ENCODE measurements at regions not wholly inside any gene's neighbourhood (a gene's known extent, or its start where the extent isn't known, plus 50 kb on each side); places are given as distances from the start of the nearest gene placed in this dataset.
"Not testable (repeated sequence)": the region's sequence is repeated elsewhere in the genome, so short reads cannot be mapped to it uniquely, and the experiment has no call there.

DNA sequence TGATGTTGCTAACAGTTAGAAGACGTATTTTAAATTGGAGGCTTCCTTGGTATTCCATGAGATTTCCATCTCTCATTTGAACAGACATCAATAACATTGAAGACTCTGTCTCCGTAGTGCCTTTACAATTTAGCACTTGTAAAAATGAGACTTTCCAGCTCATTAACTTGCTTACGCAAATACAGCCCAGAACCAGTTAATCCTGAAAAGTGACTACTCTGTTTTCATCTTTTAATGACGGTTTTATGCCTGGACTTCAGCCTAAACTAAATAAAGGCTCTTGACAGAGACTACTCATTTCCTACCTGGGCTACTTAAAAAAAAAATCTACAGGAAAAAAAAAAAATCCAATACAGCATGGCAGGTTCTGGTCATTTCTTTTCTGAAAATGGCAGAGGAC lies 148.6 kb downstream of the LRATD1 start:
- H3K4me3 ChIP-seq (ENCODE audit: low read depth, low read length) = peak overlapping the region; percentile 21
- peak; percentile 88 for DNase-seq (ENCODE audit: low read depth)
- TF ChIP-seq, protein P1, sequence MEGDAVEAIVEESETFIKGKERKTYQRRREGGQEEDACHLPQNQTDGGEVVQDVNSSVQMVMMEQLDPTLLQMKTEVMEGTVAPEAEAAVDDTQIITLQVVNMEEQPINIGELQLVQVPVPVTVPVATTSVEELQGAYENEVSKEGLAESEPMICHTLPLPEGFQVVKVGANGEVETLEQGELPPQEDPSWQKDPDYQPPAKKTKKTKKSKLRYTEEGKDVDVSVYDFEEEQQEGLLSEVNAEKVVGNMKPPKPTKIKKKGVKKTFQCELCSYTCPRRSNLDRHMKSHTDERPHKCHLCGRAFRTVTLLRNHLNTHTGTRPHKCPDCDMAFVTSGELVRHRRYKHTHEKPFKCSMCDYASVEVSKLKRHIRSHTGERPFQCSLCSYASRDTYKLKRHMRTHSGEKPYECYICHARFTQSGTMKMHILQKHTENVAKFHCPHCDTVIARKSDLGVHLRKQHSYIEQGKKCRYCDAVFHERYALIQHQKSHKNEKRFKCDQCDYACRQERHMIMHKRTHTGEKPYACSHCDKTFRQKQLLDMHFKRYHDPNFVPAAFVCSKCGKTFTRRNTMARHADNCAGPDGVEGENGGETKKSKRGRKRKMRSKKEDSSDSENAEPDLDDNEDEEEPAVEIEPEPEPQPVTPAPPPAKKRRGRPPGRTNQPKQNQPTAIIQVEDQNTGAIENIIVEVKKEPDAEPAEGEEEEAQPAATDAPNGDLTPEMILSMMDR (IDR thresholded peaks at IDR 0.05; ENCODE audit: control insufficient read depth, extremely low read depth, insufficient read depth) = no peak

DNA sequence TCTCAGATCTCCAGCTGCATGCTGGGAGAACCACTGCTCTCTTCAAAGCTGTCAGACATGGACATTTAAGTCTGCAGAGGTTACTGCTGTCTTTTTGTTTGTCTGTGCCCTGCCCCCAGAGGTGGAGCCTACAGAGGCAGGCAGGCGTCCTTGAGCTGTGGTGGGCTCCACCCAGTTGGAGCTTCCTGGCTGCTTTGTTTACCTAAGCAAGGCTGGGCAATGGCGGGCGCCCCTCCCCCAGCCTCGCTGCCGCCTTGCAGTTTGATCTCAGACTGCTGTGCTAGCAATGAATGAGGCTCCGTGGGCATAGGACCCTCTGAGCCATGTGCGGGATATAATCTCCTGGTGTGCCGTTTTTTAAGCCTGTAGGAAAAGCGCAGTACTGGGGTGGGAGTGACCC lies 156.3 kb downstream of the LRATD1 start:
- DNase-seq (ENCODE audit: low read depth); H3K4me3 ChIP-seq (ENCODE audit: low read depth, low read length): not testable (repeated sequence)

DNA sequence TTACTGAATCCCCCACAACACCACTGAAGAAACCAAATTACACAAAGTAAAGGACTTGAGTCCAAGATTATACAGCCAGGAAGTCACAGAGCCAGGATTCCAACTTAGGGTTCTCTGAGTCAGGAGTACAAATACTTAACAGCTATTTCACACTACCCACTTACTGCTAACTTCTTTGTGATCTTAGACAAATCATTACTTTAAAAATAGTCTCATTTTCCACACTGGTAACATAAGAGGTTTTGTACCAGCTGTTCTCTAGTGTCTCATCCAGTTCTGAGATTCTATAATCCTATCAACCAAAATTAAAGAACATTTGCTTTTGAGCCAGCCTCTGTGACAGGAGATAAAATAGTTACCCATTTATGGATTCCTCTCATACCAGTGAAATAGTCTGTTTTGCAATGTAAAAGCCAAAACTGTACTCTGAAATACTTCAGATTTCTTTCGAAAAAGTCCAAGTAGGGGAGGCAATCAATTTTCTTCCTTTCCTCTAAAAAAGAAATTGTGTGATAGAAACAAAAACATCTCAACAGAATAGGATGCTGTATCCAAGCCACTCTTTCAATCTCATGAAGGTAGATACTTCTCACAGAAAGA lies 157.6 kb downstream of the LRATD1 start:
- DNase-seq (ENCODE audit: low read depth) = no peak
- H3K4me3 ChIP-seq (ENCODE audit: low read depth, low read length) = no peak overlapping the region
- TF ChIP-seq, protein P1 (IDR thresholded peaks at IDR 0.05; ENCODE audit: control insufficient read depth, extremely low read depth, insufficient read depth) = no peak

DNA sequence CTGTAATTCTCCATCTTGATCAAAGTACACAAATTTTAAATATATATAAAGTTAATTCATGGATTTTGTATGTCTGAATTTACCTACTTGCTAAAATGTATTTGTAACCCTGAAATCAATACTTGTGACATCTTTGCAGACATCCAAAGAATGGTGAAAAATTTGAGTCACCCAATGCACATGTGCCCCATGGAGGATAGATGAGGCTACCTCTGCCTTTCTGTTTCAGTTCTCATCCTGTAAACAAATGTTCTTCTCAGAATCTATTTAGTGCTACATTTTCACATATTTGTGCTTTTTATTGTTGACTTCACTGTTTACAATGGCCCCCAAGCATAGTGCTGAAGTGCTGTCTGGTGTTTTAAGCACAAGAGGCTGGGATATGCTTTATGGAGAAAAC lies 171.5 kb downstream of the LRATD1 start:
- no peak overlapping the region for H3K4me3 ChIP-seq (ENCODE audit: low read depth, low read length)
- TF ChIP-seq, protein P1 (IDR thresholded peaks at IDR 0.05; ENCODE audit: control insufficient read depth, extremely low read depth, insufficient read depth) = no peak
- no peak for DNase-seq (ENCODE audit: low read depth)

DNA sequence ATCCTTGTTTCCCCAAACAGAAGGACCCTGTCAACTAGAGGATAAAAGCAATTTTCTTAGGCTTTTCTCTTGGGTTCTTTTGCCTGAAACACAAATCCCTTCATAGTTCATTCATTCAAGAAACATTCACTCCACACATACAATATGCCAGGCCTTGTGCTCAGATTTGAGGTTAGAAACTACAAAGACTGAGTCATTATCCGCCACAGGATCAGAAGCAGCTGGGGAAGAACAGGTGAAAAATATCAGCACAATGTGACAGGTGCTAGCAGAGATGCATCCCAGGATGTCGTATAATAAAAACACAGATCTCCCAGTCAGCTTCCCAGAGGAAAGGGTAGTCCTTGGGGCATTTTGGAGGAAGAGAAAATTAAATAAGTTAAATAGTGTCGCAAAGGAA lies 172.4 kb downstream of the LRATD1 start:
- no peak for DNase-seq (ENCODE audit: low read depth)
- H3K4me3 ChIP-seq (ENCODE audit: low read depth, low read length) = no peak overlapping the region
- TF ChIP-seq, protein P1 (IDR thresholded peaks at IDR 0.05; ENCODE audit: control insufficient read depth, extremely low read depth, insufficient read depth) = no peak

DNA sequence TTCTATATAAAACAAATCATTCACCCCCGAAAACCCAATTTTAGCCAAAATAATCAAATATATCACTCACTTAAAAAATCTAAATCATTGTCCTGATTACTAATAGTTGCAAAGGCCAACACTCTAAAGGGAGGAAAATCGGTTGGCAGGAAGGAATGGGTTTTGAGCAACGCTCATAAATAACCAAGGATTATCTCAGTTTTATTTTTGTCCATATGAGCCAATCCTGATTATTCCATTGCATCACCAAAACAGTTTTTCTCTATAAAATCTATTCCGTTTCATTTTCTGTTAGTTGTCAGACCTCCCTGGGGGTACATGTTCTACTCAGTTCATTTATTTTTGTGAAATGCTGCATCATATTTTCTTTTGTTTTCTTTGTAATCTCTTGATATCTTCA lies 174.1 kb downstream of the LRATD1 start:
- H3K4me3 ChIP-seq (ENCODE audit: low read depth, low read length) = no peak overlapping the region
- no peak for DNase-seq (ENCODE audit: low read depth)
- TF ChIP-seq, protein P1 (IDR thresholded peaks at IDR 0.05; ENCODE audit: control insufficient read depth, extremely low read depth, insufficient read depth) = no peak

DNA sequence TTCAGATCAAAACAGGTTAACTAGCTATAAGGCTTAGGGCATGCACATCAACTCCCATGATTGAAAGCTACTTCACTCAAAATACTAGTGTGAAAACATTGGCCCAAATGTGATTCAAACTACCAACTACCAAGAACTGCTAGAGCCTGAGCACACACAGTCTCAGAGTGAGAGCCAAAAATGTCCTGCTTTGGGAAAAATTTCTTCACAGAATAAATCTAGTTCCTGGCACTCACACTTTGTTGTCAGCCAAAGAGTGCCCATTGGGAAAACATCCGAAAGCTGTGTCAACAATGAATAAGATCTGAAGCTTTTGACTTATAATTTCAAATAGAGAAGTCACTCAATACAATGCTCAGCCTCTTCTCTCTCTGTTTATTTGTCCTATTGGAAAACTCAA lies 182.7 kb downstream of the LRATD1 start:
- H3K4me3 ChIP-seq (ENCODE audit: low read depth, low read length) = no peak overlapping the region
- no peak for DNase-seq (ENCODE audit: low read depth)
- TF ChIP-seq, protein P1 (IDR thresholded peaks at IDR 0.05; ENCODE audit: control insufficient read depth, extremely low read depth, insufficient read depth) = no peak
